Activated CD8-positive, alpha-beta T cell treated with anti-CD3 and anti-CD28 coated beads for 36 hours (primary cell): ENCODE measurements at regions not wholly inside any gene's neighbourhood (a gene's known extent, or its start where the extent isn't known, plus 50 kb on each side); places are given as distances from the start of the nearest gene placed in this dataset.

Experiments
- ATAC-seq: fragments of 200-7000 bp; cut with Tn5 transposase; one replicate; pipeline ENCODE4 v1.10.0; 2021; ENCODE audit warnings: mild to moderate bottlenecking, moderate library complexity
- CTCF ChIA-PET: fragments of 350-600 bp; sonication (Branson Sonifier 250); formaldehyde crosslinking; loops from one replicate; lab custom pipeline; 2021; ENCODE audit warnings: antibody characterized with exemption; lab: Charles Lee
- POLR2A ChIA-PET: fragments of 350-600 bp; sonication (Branson Sonifier 250); formaldehyde crosslinking; loops from one replicate; lab custom pipeline; 2021; ENCODE audit warnings: antibody characterized with exemption; lab: Charles Lee
- DNase-seq: peaks from one replicate; pipeline ENCODE4 v3.0.0-alpha.2; 2020
- H3K27ac Mint-ChIP-seq: one replicate; pipeline ENCODE4 v1.8.0; 2021; ENCODE audit warnings: mild to moderate bottlenecking, mixed read lengths
- H3K27me3 Mint-ChIP-seq: one replicate; pipeline ENCODE4 v1.8.0; 2021; ENCODE audit warnings: mixed read lengths
- H3K36me3 Mint-ChIP-seq: one replicate; pipeline ENCODE4 v1.8.0; 2021; ENCODE audit warnings: low read depth, mixed read lengths
- H3K4me1 Mint-ChIP-seq: one replicate; pipeline ENCODE4 v1.8.0; 2021; ENCODE audit warnings: low read depth, mixed read lengths
- H3K4me3 Mint-ChIP-seq: one replicate; pipeline ENCODE4 v1.8.0; 2021; ENCODE audit warnings: mild to moderate bottlenecking, moderate library complexity, mixed read lengths
- H3K9me3 Mint-ChIP-seq: one replicate; pipeline ENCODE4 v1.8.0; 2021; ENCODE audit warnings: mixed read lengths
- CTCF ChIP-seq: fragments of 200-600 bp; IDR thresholded peaks from one replicate; pipeline ENCODE4 v1.8.0; 2022; ENCODE audit warnings: antibody characterized with exemption, mild to moderate bottlenecking
- intact Hi-C: fragments of 100-400 bp; cut with micrococcal nuclease; formaldehyde crosslinking; loops from one replicate; pipeline ENCODE4 v1.10.0; 2022

DNA sequence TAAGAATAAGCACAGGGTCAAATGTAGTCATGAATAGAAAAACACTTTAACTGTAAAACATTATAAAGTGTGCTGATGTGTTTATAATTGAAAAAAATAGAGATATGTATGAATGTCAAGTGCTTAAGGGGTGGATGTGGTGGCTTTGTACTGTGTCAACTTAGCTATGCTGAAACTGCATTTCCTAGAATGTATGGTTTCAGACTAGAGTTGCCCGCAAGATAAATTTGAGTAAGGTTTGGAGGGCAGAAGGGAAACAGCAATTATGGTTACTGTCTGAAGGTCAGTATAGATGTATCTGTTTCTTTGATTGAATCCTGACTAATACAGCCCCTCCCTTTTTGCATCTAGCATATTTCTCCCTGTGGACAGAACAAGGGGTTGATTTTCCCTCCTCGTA is 288.1 kb upstream of the MOCS1 start:
- ChIA-PET POLR2A (no interaction called here), CTCF (no interaction called here)
- Mint-ChIP-seq H3K27ac (no peak overlapping the region), H3K36me3 (no peaks in the 10 kb centered on the region), H3K4me1 (no peaks in the 10 kb centered on the region), H3K9me3 (peaks cover 2% of the 10 kb centered on the region), H3K4me3 (no peak overlapping the region), H3K27me3 (peaks cover 6% of the 10 kb centered on the region)
- DNase-seq = no peak
- intact Hi-C loops = no loop called here
- no peak for TF ChIP-seq CTCF
- no peak for ATAC-seq

DNA sequence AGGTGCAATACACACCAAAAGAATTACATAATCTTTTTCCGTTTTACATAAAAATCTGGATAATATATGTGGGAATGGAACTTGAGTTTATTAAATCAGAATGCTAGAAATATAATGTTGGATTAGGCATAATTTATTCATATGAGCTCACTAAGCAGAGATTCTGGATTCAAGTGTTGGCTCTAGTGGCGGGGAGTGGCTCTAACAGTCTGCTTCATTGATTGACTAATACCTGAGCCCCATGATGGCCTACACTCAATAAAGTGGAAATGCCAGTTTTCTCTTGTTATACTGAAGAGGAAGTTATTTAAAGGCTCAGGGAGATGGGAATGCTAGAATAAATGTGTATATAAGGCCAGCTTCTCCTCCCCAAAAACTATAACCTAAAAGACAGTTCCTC is 285.5 kb upstream of the MOCS1 start:
- intact Hi-C loops = no loop called here
- no peak for DNase-seq
- peaks cover 8% of the 10 kb centered on the region for H3K27me3 Mint-ChIP-seq
- ChIA-PET CTCF (no interaction called here), POLR2A (no interaction called here)
- H3K9me3 Mint-ChIP-seq = peaks cover 2% of the 10 kb centered on the region
- TF ChIP-seq CTCF = no peak
- no peak overlapping the region for H3K27ac Mint-ChIP-seq
- H3K36me3 Mint-ChIP-seq = no peaks in the 10 kb centered on the region
- ATAC-seq = no peak
- no peaks in the 10 kb centered on the region for H3K4me1 Mint-ChIP-seq
- no peak overlapping the region for H3K4me3 Mint-ChIP-seq

GRCh38 chr6:40210628-40211056 is 276.4 kb upstream of the MOCS1 start:
- Mint-ChIP-seq H3K9me3 (no peaks in the 10 kb centered on the region), H3K4me3 (no peak overlapping the region), H3K4me1 (no peaks in the 10 kb centered on the region), H3K36me3 (no peaks in the 10 kb centered on the region), H3K27ac (no peak overlapping the region), H3K27me3 (peaks cover 16% of the 10 kb centered on the region)
- POLR2A ChIA-PET = no interaction called here
- CTCF ChIA-PET = no interaction called here
- intact Hi-C loops = no loop called here
- DNase-seq (no peak), ATAC-seq (no peak)
- no peak for TF ChIP-seq CTCF

DNA sequence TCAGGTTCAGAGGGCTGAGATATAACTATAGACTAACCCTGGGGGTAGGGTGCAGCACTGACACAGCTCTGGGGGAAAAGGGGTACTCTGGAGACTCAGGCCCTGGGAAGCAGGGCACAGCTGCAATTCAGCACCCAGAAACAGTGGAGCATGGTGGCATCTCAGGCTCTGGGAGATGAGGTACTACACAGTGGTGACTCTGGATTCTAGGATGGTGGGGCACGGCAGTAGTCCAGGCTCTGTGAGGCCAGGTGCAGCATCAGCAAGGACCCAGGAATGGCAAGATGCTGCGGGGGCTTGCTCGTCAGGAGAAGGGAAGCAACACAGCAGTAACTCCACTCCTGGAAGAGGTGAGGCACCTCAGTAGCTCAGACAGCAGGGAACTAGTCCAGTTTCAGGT is 271.5 kb upstream of the MOCS1 start:
- no peak for ATAC-seq

DNA sequence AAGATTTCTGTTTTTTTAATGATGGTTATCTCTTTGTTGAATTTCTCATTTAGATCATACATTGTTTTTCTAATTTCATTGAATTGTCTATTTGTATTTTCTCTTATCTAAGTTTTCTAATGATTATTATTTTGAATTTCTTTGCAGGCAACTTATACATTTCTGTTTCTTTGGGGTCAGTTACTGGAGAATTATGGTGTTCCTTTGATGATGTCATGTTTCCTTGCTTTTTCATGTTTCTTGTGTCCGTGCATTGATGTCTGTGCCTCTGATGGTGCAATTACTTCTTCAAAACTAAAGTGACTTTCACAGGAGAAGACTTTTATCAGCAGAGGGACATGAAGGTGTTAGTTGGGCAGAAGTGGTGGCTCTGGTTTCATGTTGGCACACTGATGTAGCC is 270.7 kb upstream of the MOCS1 start:
- no peaks in the 10 kb centered on the region for H3K4me1 Mint-ChIP-seq
- ChIA-PET CTCF (no interaction called here), POLR2A (no interaction called here)
- no peaks in the 10 kb centered on the region for H3K36me3 Mint-ChIP-seq
- no peak for DNase-seq
- no peak for TF ChIP-seq CTCF
- no peak overlapping the region for H3K27ac Mint-ChIP-seq
- H3K9me3 Mint-ChIP-seq = peaks cover 15% of the 10 kb centered on the region
- no peak overlapping the region for H3K4me3 Mint-ChIP-seq
- intact Hi-C loops = no loop called here
- no peak for ATAC-seq
- peaks cover 12% of the 10 kb centered on the region for H3K27me3 Mint-ChIP-seq

More for the DNA sequence above, 271.5 kb upstream of the MOCS1 start:
- DNase-seq = no peak
- Mint-ChIP-seq H3K36me3 (no peaks in the 10 kb centered on the region), H3K27me3 (peaks cover 12% of the 10 kb centered on the region), H3K4me1 (no peaks in the 10 kb centered on the region), H3K27ac (no peak overlapping the region), H3K4me3 (no peak overlapping the region), H3K9me3 (peaks cover 15% of the 10 kb centered on the region)
- ChIA-PET POLR2A (no interaction called here), CTCF (no interaction called here)
- no peak for TF ChIP-seq CTCF
- intact Hi-C loops = no loop called here
